HepG2 (cell line): ENCODE measurements at regions not wholly inside any gene's neighbourhood (a gene's known extent, or its start where the extent isn't known, plus 50 kb on each side); places are given as distances from the start of the nearest gene placed in this dataset.

Source experiments
- ATAC-seq: fragments of 200-7000 bp; cut with Tn5 transposase; 3 replicates; pipeline ENCODE4 v1.9.1; 2020; ENCODE audit warnings: mild to moderate bottlenecking, moderate library complexity
- BruUV-seq: library from RNA; stranded (reverse); fragments of 400-500 nt; replicated peaks from 2 replicates; lab custom pipeline; 2021; lab: Mats Ljungman, UMichigan
- CTCF ChIA-PET: fragments of 300-600 bp; formaldehyde crosslinking; extraction: SDS; loops from one replicate; lab custom pipeline; 2021; ENCODE audit warnings: low total read pairs, inconsistent platforms, low intra/inter-chr PET ratio; lab: Yijun Ruan, JAX
- POLR2A ChIA-PET: fragments of 350-600 bp; sonication (Branson Sonifier 250); formaldehyde crosslinking; loops from one replicate; lab custom pipeline; 2020; ENCODE audit warnings: antibody characterized with exemption, inconsistent platforms; lab: Yijun Ruan, JAX
- DNase-seq: peaks from one replicate; pipeline ENCODE4 v3.0.0-alpha.2; 2015; ENCODE audit warnings: low spot score
- FAIRE-seq: peaks from 3 replicates; lab custom pipeline; 2011; peaks lifted over from hg19 to GRCh38; lab: Jason Lieb, UNC
- H2AFZ ChIP-seq: one replicate; pipeline ENCODE4 v1.6.1; 2011; ENCODE audit warnings: low read length, inconsistent platforms
- H3K27ac ChIP-seq: fragments of 300-600 bp; 3 replicates; pipeline ENCODE4 v1.8.0; 2011; ENCODE audit warnings: mixed run types, mild to moderate bottlenecking, mixed read lengths, low read length, inconsistent platforms; ENCODE audit not compliant: insufficient read depth; ENCODE audit errors: extremely low read length
- H3K27me3 ChIP-seq, 2 experiments: fragments of 200-600 bp in 1 of 2; 2 replicates in 1 of 2; 3 replicates in 1 of 2; pipeline versions ENCODE4 v1.6.0 to v1.8.0; 2011; ENCODE audit warnings: low read length in 2 of 2, mild to moderate bottlenecking in 2 of 2, moderate library complexity in 2 of 2, inconsistent platforms in 1 of 2; ENCODE audit not compliant: insufficient read depth in 2 of 2, control insufficient read depth in 1 of 2
- H3K36me3 ChIP-seq, 2 experiments: fragments of 200-600 bp in 1 of 2; replicated peaks in 1 of 2; 2 replicates in 1 of 2; 3 replicates in 1 of 2; pipeline versions ENCODE4 v1.5.1 to v1.8.0; 2011; ENCODE audit warnings: low read length in 2 of 2, inconsistent platforms in 1 of 2; ENCODE audit not compliant: insufficient read depth in 2 of 2, control insufficient read depth in 1 of 2
- H3K4me1 ChIP-seq: 2 replicates; pipeline ENCODE4 v1.5.1; 2012; ENCODE audit warnings: low read length, inconsistent platforms; ENCODE audit not compliant: insufficient read depth
- H3K4me2 ChIP-seq: 2 replicates; pipeline ENCODE4 v1.6.0; 2011; ENCODE audit warnings: low read depth, low read length, inconsistent platforms
- H3K4me3 ChIP-seq, 3 experiments: fragments of 200-600 bp in 1 of 3; sonication (generic), shearing (Covaris generic) in 1 of 3; replicated peaks in 1 of 3; 2 replicates each; pipeline ENCODE4 v1.5.1; 2011 to 2016; ENCODE audit warnings: low read length in 3 of 3, inconsistent platforms in 2 of 3, low read depth in 2 of 3, mild to moderate bottlenecking in 2 of 3, control low read depth in 1 of 3, mixed read lengths in 1 of 3; ENCODE audit not compliant: insufficient read depth in 1 of 3
- H3K79me2 ChIP-seq: one replicate; pipeline ENCODE4 v1.6.1; 2011; ENCODE audit warnings: low read length, inconsistent platforms; ENCODE audit not compliant: insufficient read depth
- H3K9ac ChIP-seq: 2 replicates; pipeline ENCODE4 v1.6.0; 2011; ENCODE audit warnings: mild to moderate bottlenecking, low read depth, low read length, inconsistent platforms; ENCODE audit not compliant: insufficient read depth
- H3K9me3 ChIP-seq: 2 replicates; pipeline ENCODE4 v1.5.1; 2012; ENCODE audit warnings: mild to moderate bottlenecking, low read length
- H4K20me1 ChIP-seq: 2 replicates; pipeline ENCODE4 v1.6.0; 2011; ENCODE audit warnings: inconsistent platforms, mild to moderate bottlenecking, low read length, moderate library complexity; ENCODE audit not compliant: insufficient read depth
- CAMTA2 ChIP-seq: sonication (generic); formaldehyde crosslinking; IDR thresholded peaks from 2 replicates; pipeline ENCODE4 v1.4.0; 2020; ENCODE audit warnings: mild to moderate bottlenecking, missing genetic modification reagents, borderline replicate concordance
- FOXK2 ChIP-seq: fragments of 450-650 bp; IDR thresholded peaks from 2 replicates; pipeline ENCODE4 v1.6.1; 2016
- GLMP ChIP-seq: sonication (generic); formaldehyde crosslinking; IDR thresholded peaks from 2 replicates; pipeline ENCODE4 v1.9.0; 2021; ENCODE audit warnings: missing genetic modification reagents, mild to moderate bottlenecking, borderline replicate concordance
- KAT8 ChIP-seq: IDR thresholded peaks from 2 replicates; pipeline ENCODE4 v1.6.1; 2016; ENCODE audit warnings: missing genetic modification reagents, missing compliant biosample characterization
- KLF9 ChIP-seq: IDR thresholded peaks from 2 replicates; pipeline ENCODE4 v1.6.1; 2016; ENCODE audit warnings: low read depth
- RAD51 ChIP-seq: fragments of 450-650 bp; IDR thresholded peaks from 2 replicates; pipeline ENCODE4 v1.6.1; 2016; ENCODE audit warnings: borderline replicate concordance
- ZKSCAN5 ChIP-seq: sonication (generic); formaldehyde crosslinking; IDR thresholded peaks from 2 replicates; pipeline ENCODE4 v1.5.1; 2020; ENCODE audit warnings: mild to moderate bottlenecking, missing genetic modification reagents
- ZMYM4 ChIP-seq: sonication (generic); formaldehyde crosslinking; IDR thresholded peaks from 2 replicates; pipeline ENCODE4 v1.8.1; 2023; ENCODE audit warnings: mild to moderate bottlenecking, missing genetic modification reagents
- ZNF225 ChIP-seq: sonication (generic); formaldehyde crosslinking; IDR thresholded peaks from 2 replicates; pipeline ENCODE4 v1.4.0; 2020; ENCODE audit warnings: mild to moderate bottlenecking, missing genetic modification reagents
- ZNF276 ChIP-seq: sonication (generic); formaldehyde crosslinking; IDR thresholded peaks from 2 replicates; pipeline ENCODE4 v1.4.0; 2020; ENCODE audit warnings: mild to moderate bottlenecking, low read depth, missing genetic modification reagents
- ZNF557 ChIP-seq: sonication (generic); formaldehyde crosslinking; IDR thresholded peaks from 2 replicates; pipeline ENCODE4 v1.4.0; 2020; ENCODE audit warnings: missing genetic modification reagents
- ZNF577 ChIP-seq: sonication (generic); formaldehyde crosslinking; IDR thresholded peaks from 2 replicates; pipeline ENCODE4 v1.4.0; 2020; ENCODE audit warnings: mild to moderate bottlenecking, low read depth, missing genetic modification reagents, borderline replicate concordance
- ZSCAN31 ChIP-seq: sonication (generic); formaldehyde crosslinking; IDR thresholded peaks from 2 replicates; pipeline ENCODE4 v1.5.0; 2020; ENCODE audit warnings: low read depth, mild to moderate bottlenecking, missing genetic modification reagents
- ZSCAN5A ChIP-seq: sonication (generic); formaldehyde crosslinking; IDR thresholded peaks from 2 replicates; pipeline ENCODE4 v1.8.0; 2022; ENCODE audit warnings: mild to moderate bottlenecking, missing genetic modification reagents, borderline replicate concordance
- WGBS: methylation state at CpG from one replicate; pipeline ENCODE4 v1.1.6; 2017; ENCODE audit warnings: low lambda C conversion rate; 5-methylcytosine and 5-hydroxymethylcytosine counted together
- in situ Hi-C: cut with HindIII; loops from 2 replicates; pipeline ENCODE4 v1.10.0; 2017; ENCODE audit warnings: low pct_unique_long_range_greater_than_20kb; ENCODE audit not compliant: extremely low pct_ligation_motif_present
- intact Hi-C: fragments of 100-400 bp; cut with micrococcal nuclease; formaldehyde crosslinking; loops from one replicate; pipeline ENCODE4 v1.10.0; 2022; ENCODE audit not compliant: unreplicated experiment

- TF ChIP-seq GLMP (no peak), ZNF577 (CRISPR knock-in tag) (no peak), FOXK2 (peak; percentile 41; the same call in 1 of the 2 replicates), ZNF225 (CRISPR knock-in tag) (no peak), ZMYM4 (CRISPR knock-in tag) (no peak)
Measured at GRCh38 chr20:57780906-57781305, 71.1 kb upstream of the PMEPA1 start (continued).

GRCh38 chr20:57780398-57780797, 70.6 kb upstream of the PMEPA1 start:
- Histone ChIP-seq H2AFZ (no peak overlapping the region), H3K4me2 (no peak overlapping the region), H3K4me1 (no peaks in the 10 kb centered on the region), H3K27ac (no peak overlapping the region), H3K4me3 (no peak overlapping the region), H3K36me3 (no peaks in the 10 kb centered on the region), H3K27me3 (peaks cover 0 to 15% of the 10 kb centered on the region in 2 experiments; a peak in 3 of 5 replicates), H4K20me1 (no peaks in the 10 kb centered on the region), H3K9me3 (no peaks in the 10 kb centered on the region), H3K79me2 (no peaks in the 10 kb centered on the region), H3K9ac (no peak overlapping the region)
- no peak for FAIRE-seq
- ChIA-PET POLR2A (no interaction called here), CTCF (no interaction called here)
- intact Hi-C loops = no loop called here
- DNase-seq = no peak
- ATAC-seq = no peak
- in situ Hi-C loops = no loop called here
- no peak for TF ChIP-seq KAT8 (CRISPR knock-in tag)
- TF ChIP-seq RAD51 = no peak
- no peak for TF ChIP-seq KLF9
- no peak for TF ChIP-seq ZSCAN5A (CRISPR knock-in tag)
- no peak for TF ChIP-seq ZKSCAN5 (CRISPR knock-in tag)
- no peak for TF ChIP-seq ZSCAN31 (CRISPR knock-in tag)
- TF ChIP-seq CAMTA2 (CRISPR knock-in tag) = no peak
- TF ChIP-seq ZNF276 (CRISPR knock-in tag) = no peak
- no peak for TF ChIP-seq ZNF557 (CRISPR knock-in tag)
- WGBS = 5% methylated on average over 5 of the region's 5 CpGs
- BruUV-seq = no TSS peak
